ENCODE measurements at regions not wholly inside any gene's neighbourhood (a gene's known extent, or its start where the extent isn't known, plus 50 kb on each side); places are given as distances from the start of the nearest gene placed in this dataset.
A peak's percentile ranks its signal among the peaks of the same experiment; 100 is the strongest.

DNA sequence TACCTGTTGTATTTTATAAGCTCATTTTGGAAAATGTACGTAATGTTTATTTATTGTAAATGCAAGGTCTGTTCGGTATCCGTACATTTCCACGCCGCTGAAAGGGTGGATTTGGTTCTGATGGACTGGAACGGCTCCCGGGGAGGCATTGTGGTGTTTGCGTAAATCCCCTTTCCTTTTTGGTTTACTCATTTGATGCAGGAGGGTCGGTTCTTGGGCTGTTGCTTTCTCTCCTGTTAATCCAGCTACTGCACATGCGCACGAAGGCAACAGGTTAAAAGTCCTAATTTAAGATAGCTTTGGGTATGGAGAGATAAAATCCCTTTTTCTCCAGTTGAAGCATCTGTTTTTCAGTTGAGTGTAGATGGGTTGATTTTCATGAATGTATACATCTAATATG, 224.4 kb downstream of the TM9SF2 start:
- H4K91ac ChIP-seq (ENCODE audit: insufficient read length, low read depth, low read length): no peak overlapping the region
- no peaks in the 10 kb centered on the region for H4K20me1 ChIP-seq (ENCODE audit: control insufficient read depth, insufficient read depth, insufficient read length)
- H2AK5ac ChIP-seq (ENCODE audit: insufficient read length, low read length): no peak overlapping the region
- no peak overlapping the region for H2BK120ac ChIP-seq (ENCODE audit: low read depth, low read length, poor library complexity, severe bottlenecking)
- Mint-ChIP-seq H3K36me3 (ENCODE audit: insufficient read depth in 1 of 3, low read depth in 3 of 3) (peaks cover 0 to 4% (median 0%) of the 10 kb centered on the region in 3 experiments; a peak in 3 of 7 replicates), H3K4me1 (peaks cover 63 to 76% of the 10 kb centered on the region in 2 experiments), H3K27ac (peak overlapping the region; percentile 5 to 95 (median 93); a peak in 5 of 7 replicates), H3K27me3 (ENCODE audit: low read depth) (no peaks in the 10 kb centered on the region; the same call in 1 of the 2 replicates), H3K4me3 (no peak overlapping the region), H3K9me3 (no peaks in the 10 kb centered on the region; a peak in 1 of 5 replicates)
- H2BK5ac ChIP-seq (ENCODE audit: insufficient read length, low read length): no peak overlapping the region
- no peak overlapping the region for H2BK12ac ChIP-seq (ENCODE audit: insufficient read length, low read depth, low read length)
- H3K9ac ChIP-seq (ENCODE audit: extremely low read depth, insufficient read length, low read length): no peak overlapping the region
- no peak overlapping the region for H3K14ac ChIP-seq (ENCODE audit: insufficient read depth, low read length)
- H2BK15ac ChIP-seq (ENCODE audit: low read depth, low read length): no peak overlapping the region
- no peak overlapping the region for H3K56ac ChIP-seq (ENCODE audit: insufficient read length, low read depth, low read length)
- H3K27ac ChIP-seq (ENCODE audit: insufficient read length, low read depth, low read length): no peak overlapping the region
- H3K79me2 ChIP-seq (ENCODE audit: insufficient read depth, low read length): no peaks in the 10 kb centered on the region
- no peak overlapping the region for H3K4ac ChIP-seq (ENCODE audit: low read depth, low read length)
- H4K5ac ChIP-seq (ENCODE audit: insufficient read length, low read depth, low read length): no peak overlapping the region
- no peak overlapping the region for H2BK20ac ChIP-seq (ENCODE audit: low read depth, low read length, poor library complexity, severe bottlenecking)
- H3K23me2 ChIP-seq (ENCODE audit: insufficient read length, low read depth, low read length, poor library complexity, severe bottlenecking): no peaks in the 10 kb centered on the region
- DNase-seq: peak; percentile 8
- H3K23ac ChIP-seq (ENCODE audit: insufficient read length, low read depth, low read length): no peak overlapping the region
- H3K27me3 ChIP-seq (ENCODE audit: insufficient read depth, low read length): no peaks in the 10 kb centered on the region
- WGBS (ENCODE audit: extremely low coverage, insufficient read length, low lambda C conversion rate): no CpG with 5 or more reads among the region's 11 CpGs
- no peaks in the 10 kb centered on the region for H3K79me1 ChIP-seq (ENCODE audit: insufficient read depth, low read depth, low read length, poor library complexity, severe bottlenecking)
- no peak overlapping the region for H4K8ac ChIP-seq (replicated peaks; ENCODE audit: insufficient read length, low read depth, low read length)
- no peak overlapping the region for H3K18ac ChIP-seq (ENCODE audit: insufficient read length, low read depth, low read length)
- no peak overlapping the region for H2AFZ ChIP-seq (ENCODE audit: low read length)
- no peak overlapping the region for H3T11ph ChIP-seq (ENCODE audit: low read length)
- H3K4me2 ChIP-seq (ENCODE audit: insufficient read depth, insufficient read length, low read length): no peak overlapping the region
- no peak for TF ChIP-seq CTCF (conservative IDR thresholded peaks at IDR 0.05)
- no peaks in the 10 kb centered on the region for H3K9me3 ChIP-seq (ENCODE audit: control insufficient read depth, low read depth, low read length)
- peaks cover 15% of the 10 kb centered on the region; the same call in 1 of the 2 replicates for H3K4me1 ChIP-seq (ENCODE audit: insufficient read depth, low read length)

Data from H9 (cell line).